ENCODE measurements at regions not wholly inside any gene's neighbourhood (a gene's known extent, or its start where the extent isn't known, plus 50 kb on each side); places are given as distances from the start of the nearest gene placed in this dataset.

DNA sequence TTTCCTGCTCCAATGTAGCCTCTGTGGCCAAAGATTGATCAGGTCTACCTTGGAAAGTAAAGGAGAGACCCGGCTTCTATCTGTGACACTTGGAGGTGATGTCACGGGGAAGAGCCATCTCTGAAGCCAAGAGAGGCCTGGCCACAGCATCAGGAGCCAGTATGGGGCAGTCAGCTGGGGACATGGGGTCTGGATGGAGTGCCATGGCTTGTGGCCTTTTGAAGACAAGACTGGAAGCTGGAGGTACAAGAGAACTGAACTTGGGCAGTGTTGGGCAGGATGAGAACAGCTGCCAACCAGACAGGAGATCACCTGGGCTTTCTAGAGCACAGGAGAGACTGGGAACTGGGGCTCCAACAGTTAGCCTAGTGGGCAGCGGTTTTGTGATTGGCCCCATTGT, 190.7 kb downstream of the TENT4A start:
- Histone ChIP-seq H3K4me3 (ENCODE audit: low read depth, low read length, poor library complexity, severe bottlenecking) (no peak overlapping the region), H3K27ac (ENCODE audit: low read depth, low read length, poor library complexity, severe bottlenecking) (no peak overlapping the region), H3K27me3 (replicated peaks; ENCODE audit: insufficient read depth, low read depth, low read length, poor library complexity) (peaks cover 56% of the 10 kb centered on the region), H3K9me3 (ENCODE audit: low read depth, low read length, poor library complexity, severe bottlenecking) (no peaks in the 10 kb centered on the region), H3K36me3 (ENCODE audit: insufficient read depth, low read length, poor library complexity, severe bottlenecking) (no peaks in the 10 kb centered on the region), H3K4me1 (ENCODE audit: insufficient read depth, low read length, poor library complexity, severe bottlenecking) (no peaks in the 10 kb centered on the region)
- BruUV-seq (replicated peaks), result no TSS peak
- ChIA-PET CTCF (no interaction called here), POLR2A (ENCODE audit: low non-redundant PET) (no interaction called here)
- no peak for DNase-seq (ENCODE audit: low spot score)
- TF ChIP-seq EZH2 (IDR thresholded peaks at IDR 0.05; ENCODE audit: borderline replicate concordance, low read depth, low read length, poor library complexity, severe bottlenecking), result no peak
- TF ChIP-seq, protein P1, sequence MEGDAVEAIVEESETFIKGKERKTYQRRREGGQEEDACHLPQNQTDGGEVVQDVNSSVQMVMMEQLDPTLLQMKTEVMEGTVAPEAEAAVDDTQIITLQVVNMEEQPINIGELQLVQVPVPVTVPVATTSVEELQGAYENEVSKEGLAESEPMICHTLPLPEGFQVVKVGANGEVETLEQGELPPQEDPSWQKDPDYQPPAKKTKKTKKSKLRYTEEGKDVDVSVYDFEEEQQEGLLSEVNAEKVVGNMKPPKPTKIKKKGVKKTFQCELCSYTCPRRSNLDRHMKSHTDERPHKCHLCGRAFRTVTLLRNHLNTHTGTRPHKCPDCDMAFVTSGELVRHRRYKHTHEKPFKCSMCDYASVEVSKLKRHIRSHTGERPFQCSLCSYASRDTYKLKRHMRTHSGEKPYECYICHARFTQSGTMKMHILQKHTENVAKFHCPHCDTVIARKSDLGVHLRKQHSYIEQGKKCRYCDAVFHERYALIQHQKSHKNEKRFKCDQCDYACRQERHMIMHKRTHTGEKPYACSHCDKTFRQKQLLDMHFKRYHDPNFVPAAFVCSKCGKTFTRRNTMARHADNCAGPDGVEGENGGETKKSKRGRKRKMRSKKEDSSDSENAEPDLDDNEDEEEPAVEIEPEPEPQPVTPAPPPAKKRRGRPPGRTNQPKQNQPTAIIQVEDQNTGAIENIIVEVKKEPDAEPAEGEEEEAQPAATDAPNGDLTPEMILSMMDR (conservative IDR thresholded peaks at IDR 0.05; ENCODE audit: low read depth, low read length), result no peak
- intact Hi-C loops (cut with micrococcal nuclease; ENCODE audit: unreplicated experiment), result no loop called here

DNA sequence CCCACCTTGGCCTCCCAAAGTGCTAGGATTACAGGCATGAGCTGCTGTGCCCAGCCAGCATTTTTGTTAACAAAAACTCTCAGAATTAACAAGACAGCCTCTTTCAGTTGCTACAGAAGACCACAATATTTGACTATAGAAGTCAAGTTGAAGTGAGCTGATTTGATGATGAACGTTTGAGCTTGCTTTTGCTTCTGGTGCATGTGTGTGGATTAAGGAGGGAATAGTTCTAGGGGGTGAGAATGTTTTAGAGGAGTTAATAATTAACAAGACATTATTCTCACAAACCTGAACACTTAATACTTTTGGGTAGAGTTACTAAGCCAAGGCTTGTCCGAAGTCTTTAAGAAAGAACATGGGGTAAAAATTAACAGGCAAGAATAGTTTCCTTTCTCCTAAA, 191.6 kb downstream of the TENT4A start:
- TF ChIP-seq, protein P1 (conservative IDR thresholded peaks at IDR 0.05; ENCODE audit: low read depth, low read length), result no peak
- no peak for TF ChIP-seq EZH2 (IDR thresholded peaks at IDR 0.05; ENCODE audit: borderline replicate concordance, low read depth, low read length, poor library complexity, severe bottlenecking)
- intact Hi-C loops (cut with micrococcal nuclease; ENCODE audit: unreplicated experiment), result no loop called here
- ChIA-PET CTCF (no interaction called here), POLR2A (ENCODE audit: low non-redundant PET) (no interaction called here)
- no peaks in the 10 kb centered on the region for H3K36me3 ChIP-seq (ENCODE audit: insufficient read depth, low read length, poor library complexity, severe bottlenecking)
- peaks cover 57% of the 10 kb centered on the region for H3K27me3 ChIP-seq (replicated peaks; ENCODE audit: insufficient read depth, low read depth, low read length, poor library complexity)
- no peaks in the 10 kb centered on the region for H3K4me1 ChIP-seq (ENCODE audit: insufficient read depth, low read length, poor library complexity, severe bottlenecking)
- H3K4me3 ChIP-seq (ENCODE audit: low read depth, low read length, poor library complexity, severe bottlenecking), result no peak overlapping the region
- H3K9me3 ChIP-seq (ENCODE audit: low read depth, low read length, poor library complexity, severe bottlenecking), result no peaks in the 10 kb centered on the region
- H3K27ac ChIP-seq (ENCODE audit: low read depth, low read length, poor library complexity, severe bottlenecking), result no peak overlapping the region
- DNase-seq (ENCODE audit: low spot score), result no peak
- BruUV-seq (replicated peaks), result no TSS peak

DNA sequence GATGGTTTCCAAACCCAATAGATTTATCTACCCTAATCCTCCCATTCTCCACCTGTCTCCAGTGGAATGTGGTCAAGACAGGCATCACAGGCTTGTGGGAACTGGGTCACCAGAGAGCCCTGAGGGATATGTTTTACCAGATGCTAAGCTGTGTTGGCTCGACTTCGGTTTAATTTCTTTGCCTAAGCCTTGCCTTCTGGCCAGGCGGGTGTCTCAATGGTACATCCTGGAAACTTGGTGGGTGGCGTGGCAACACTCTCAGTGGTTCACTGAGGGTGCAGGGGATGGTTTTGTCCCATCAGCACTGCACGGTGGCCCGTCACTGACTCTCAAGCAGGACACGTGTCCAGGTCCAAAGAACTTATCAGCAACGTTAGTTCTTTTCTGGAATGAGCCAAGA, 192.2 kb downstream of the TENT4A start:
- BruUV-seq (replicated peaks), result no TSS peak
- H3K27me3 ChIP-seq (replicated peaks; ENCODE audit: insufficient read depth, low read depth, low read length, poor library complexity), result peaks cover 57% of the 10 kb centered on the region
- no peaks in the 10 kb centered on the region for H3K36me3 ChIP-seq (ENCODE audit: insufficient read depth, low read length, poor library complexity, severe bottlenecking)
- no peaks in the 10 kb centered on the region for H3K4me1 ChIP-seq (ENCODE audit: insufficient read depth, low read length, poor library complexity, severe bottlenecking)
- intact Hi-C loops (cut with micrococcal nuclease; ENCODE audit: unreplicated experiment), result no loop called here
- TF ChIP-seq, protein P1 (conservative IDR thresholded peaks at IDR 0.05; ENCODE audit: low read depth, low read length), result no peak
- TF ChIP-seq EZH2 (IDR thresholded peaks at IDR 0.05; ENCODE audit: borderline replicate concordance, low read depth, low read length, poor library complexity, severe bottlenecking), result no peak
- no peak overlapping the region for H3K27ac ChIP-seq (ENCODE audit: low read depth, low read length, poor library complexity, severe bottlenecking)
- ChIA-PET CTCF (no interaction called here), POLR2A (ENCODE audit: low non-redundant PET) (no interaction called here)
- no peaks in the 10 kb centered on the region for H3K9me3 ChIP-seq (ENCODE audit: low read depth, low read length, poor library complexity, severe bottlenecking)
- no peak overlapping the region for H3K4me3 ChIP-seq (ENCODE audit: low read depth, low read length, poor library complexity, severe bottlenecking)
- no peak for DNase-seq (ENCODE audit: low spot score)

Data from A673 (cell line).